Retinal pigment epithelial cell (primary cell): ENCODE measurements at regions not wholly inside any gene's neighbourhood (a gene's known extent, or its start where the extent isn't known, plus 50 kb on each side); places are given as distances from the start of the nearest gene placed in this dataset.
"Not testable (repeated sequence)": the region's sequence is repeated elsewhere in the genome, so short reads cannot be mapped to it uniquely, and the experiment has no call there.

Experiments used
- DNase-seq: peaks from one replicate; pipeline ENCODE4 v3.0.0-alpha.2; 2010; ENCODE audit warnings: low read depth
- H3K4me3 ChIP-seq: 2 replicates; pipeline ENCODE4 v1.5.1; 2011; ENCODE audit warnings: mild to moderate bottlenecking, low read length, control low read depth, moderate library complexity
- CTCF ChIP-seq: conservative IDR thresholded peaks from 2 replicates; pipeline ENCODE4 v1.5.1; 2011; ENCODE audit warnings: low read depth, low read length, control low read depth, inconsistent platforms

- TF ChIP-seq CTCF, result no peak
- H3K4me3 ChIP-seq, result no peak overlapping the region
- no peak for DNase-seq
These were observed 131.3 kb upstream of the DAP start for GRCh38 chr5:10892147-10892910.

- TF ChIP-seq CTCF, result no peak
- DNase-seq, result no peak
- H3K4me3 ChIP-seq, result no peak overlapping the region
These were observed 130.2 kb upstream of the DAP start for GRCh38 chr5:10891193-10891592.

GRCh38 chr5:10886497-10886896 is 125.5 kb upstream of the DAP start:
- H3K4me3 ChIP-seq, result no peak overlapping the region
- no peak for TF ChIP-seq CTCF
- no peak for DNase-seq

- no peak for DNase-seq
- H3K4me3 ChIP-seq, result no peak overlapping the region
- no peak for TF ChIP-seq CTCF
These were observed 124.0 kb upstream of the DAP start for GRCh38 chr5:10885026-10885425.

GRCh38 chr5:10883945-10884344 is 122.9 kb upstream of the DAP start:
- not testable (repeated sequence) for DNase-seq, H3K4me3 ChIP-seq

GRCh38 chr5:10880934-10881333 is 119.9 kb upstream of the DAP start:
- DNase-seq, result no peak
- no peak overlapping the region for H3K4me3 ChIP-seq
- no peak for TF ChIP-seq CTCF

GRCh38 chr5:10876996-10877395 is 116.0 kb upstream of the DAP start:
- not testable (repeated sequence) for H3K4me3 ChIP-seq, DNase-seq

GRCh38 chr5:10876006-10876744 is 115.1 kb upstream of the DAP start:
- no peak overlapping the region for H3K4me3 ChIP-seq
- TF ChIP-seq CTCF, result no peak
- DNase-seq, result no peak
